SU-DHL-6 (cell line): ENCODE measurements at regions not wholly inside any gene's neighbourhood (a gene's known extent, or its start where the extent isn't known, plus 50 kb on each side); places are given as distances from the start of the nearest gene placed in this dataset.

Experiments
- H2AFZ ChIP-seq: fragments of 200-600 bp; sonication (generic); 2 replicates; pipeline ENCODE4 v1.6.1; 2014; ENCODE audit warnings: low read depth, mild to moderate bottlenecking, moderate library complexity, mixed read lengths, antibody characterized with exemption, low read length; ENCODE audit not compliant: severe bottlenecking
- H3F3A ChIP-seq: fragments of 200-600 bp; shearing (Covaris generic); 2 replicates; pipeline ENCODE4 v1.6.0; 2016; ENCODE audit warnings: antibody characterized with exemption, mild to moderate bottlenecking; ENCODE audit not compliant: insufficient read depth
- H3K27ac ChIP-seq: fragments of 200-600 bp; sonication (generic); 2 replicates; pipeline ENCODE4 v1.5.1; 2016; ENCODE audit warnings: low read depth, mild to moderate bottlenecking, low read length, moderate library complexity, mixed read lengths
- H3K27me3 ChIP-seq: fragments of 200-600 bp; sonication (generic), shearing (Covaris generic); 2 replicates; pipeline ENCODE4 v1.6.0; 2014; ENCODE audit warnings: mild to moderate bottlenecking, low read length
- H3K36me3 ChIP-seq: fragments of 200-600 bp; sonication (generic); 2 replicates; pipeline ENCODE4 v1.6.1; 2014; ENCODE audit warnings: mild to moderate bottlenecking, low read length, mixed read lengths
- H3K4me2 ChIP-seq: fragments of 300-600, 200-600 bp; shearing (Covaris generic), sonication (generic); 2 replicates; pipeline ENCODE4 v1.6.0; 2014; ENCODE audit warnings: low read length, low read depth, mild to moderate bottlenecking; ENCODE audit not compliant: poor library complexity, severe bottlenecking
- H3K4me3 ChIP-seq: fragments of 200-600 bp; sonication (generic); 2 replicates; pipeline ENCODE4 v1.5.1; 2014; ENCODE audit warnings: antibody characterized with exemption, low read length, mild to moderate bottlenecking, mixed read lengths; ENCODE audit not compliant: insufficient read depth, poor library complexity, severe bottlenecking
- H3K79me2 ChIP-seq: fragments of 200-600 bp; sonication (generic); 2 replicates; pipeline ENCODE4 v1.6.1; 2014; ENCODE audit warnings: mild to moderate bottlenecking, low read length, moderate library complexity; ENCODE audit not compliant: insufficient read depth
- H3K9ac ChIP-seq: fragments of 200-600 bp; sonication (generic); 2 replicates; pipeline ENCODE4 v1.7.0; 2014; ENCODE audit warnings: mild to moderate bottlenecking, low read length
- H3K9me2 ChIP-seq: fragments of 200-600 bp; sonication (generic); replicated peaks from 2 replicates; pipeline ENCODE4 v1.6.1; 2014; ENCODE audit warnings: low read length; ENCODE audit not compliant: insufficient read depth
- H3K9me3 ChIP-seq: fragments of 200-600 bp; sonication (generic); 2 replicates; pipeline ENCODE4 v1.6.1; 2014; ENCODE audit warnings: low read length, mixed read lengths; ENCODE audit not compliant: insufficient read depth
- H4K20me1 ChIP-seq: fragments of 200-600 bp; sonication (generic); 2 replicates; pipeline ENCODE4 v1.6.1; 2014; ENCODE audit warnings: low read depth, mild to moderate bottlenecking, antibody characterized with exemption, low read length, moderate library complexity, mixed read lengths
- EZH2phosphoT487 ChIP-seq: fragments of 200-600 bp; sonication (generic), shearing (Covaris generic); conservative IDR thresholded peaks from 2 replicates; pipeline ENCODE4 v1.6.1; 2018; ENCODE audit warnings: mild to moderate bottlenecking, antibody characterized with exemption, low read length, moderate library complexity, mixed read lengths
- TF ChIP-seq, protein P1 (sequence below): fragments of 200-600 bp; sonication (generic); IDR thresholded peaks from one replicate; pipeline ENCODE4 v1.5.1; 2017; ENCODE audit warnings: antibody characterized with exemption, mild to moderate bottlenecking, low read length, moderate library complexity; ENCODE audit not compliant: insufficient read depth, poor library complexity, severe bottlenecking

DNA sequence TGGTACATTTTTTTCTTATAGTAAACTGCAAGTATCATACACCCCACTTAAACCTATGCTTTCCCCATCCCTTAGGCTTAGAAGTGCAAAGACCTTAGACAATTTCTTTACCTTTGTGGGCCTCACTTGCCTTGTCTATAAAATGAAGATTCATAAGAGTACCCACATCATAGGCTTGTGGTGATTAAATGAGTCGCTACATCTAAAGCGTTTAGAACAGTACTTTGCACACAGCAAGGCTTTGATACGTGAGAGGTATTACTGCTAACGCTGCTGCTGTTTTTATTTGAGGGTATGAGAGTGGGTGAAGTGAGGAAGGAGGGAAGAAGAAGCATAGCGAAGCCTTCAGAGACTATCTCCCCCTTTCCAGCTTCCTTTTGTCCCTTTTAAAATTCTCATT lies 87.8 kb upstream of the RPS6KA3 start:
- Histone ChIP-seq H3K9me3 (no peaks in the 10 kb centered on the region), H3F3A (no peaks in the 10 kb centered on the region), H3K4me3 (no peak overlapping the region), H2AFZ (no peak overlapping the region), H3K9me2 (no peaks in the 10 kb centered on the region), H3K4me2 (no peak overlapping the region), H3K36me3 (no peaks in the 10 kb centered on the region), H3K79me2 (no peaks in the 10 kb centered on the region), H3K9ac (no peak overlapping the region), H4K20me1 (no peaks in the 10 kb centered on the region), H3K27me3 (no peaks in the 10 kb centered on the region), H3K27ac (no peak overlapping the region)
- TF ChIP-seq, protein P1, sequence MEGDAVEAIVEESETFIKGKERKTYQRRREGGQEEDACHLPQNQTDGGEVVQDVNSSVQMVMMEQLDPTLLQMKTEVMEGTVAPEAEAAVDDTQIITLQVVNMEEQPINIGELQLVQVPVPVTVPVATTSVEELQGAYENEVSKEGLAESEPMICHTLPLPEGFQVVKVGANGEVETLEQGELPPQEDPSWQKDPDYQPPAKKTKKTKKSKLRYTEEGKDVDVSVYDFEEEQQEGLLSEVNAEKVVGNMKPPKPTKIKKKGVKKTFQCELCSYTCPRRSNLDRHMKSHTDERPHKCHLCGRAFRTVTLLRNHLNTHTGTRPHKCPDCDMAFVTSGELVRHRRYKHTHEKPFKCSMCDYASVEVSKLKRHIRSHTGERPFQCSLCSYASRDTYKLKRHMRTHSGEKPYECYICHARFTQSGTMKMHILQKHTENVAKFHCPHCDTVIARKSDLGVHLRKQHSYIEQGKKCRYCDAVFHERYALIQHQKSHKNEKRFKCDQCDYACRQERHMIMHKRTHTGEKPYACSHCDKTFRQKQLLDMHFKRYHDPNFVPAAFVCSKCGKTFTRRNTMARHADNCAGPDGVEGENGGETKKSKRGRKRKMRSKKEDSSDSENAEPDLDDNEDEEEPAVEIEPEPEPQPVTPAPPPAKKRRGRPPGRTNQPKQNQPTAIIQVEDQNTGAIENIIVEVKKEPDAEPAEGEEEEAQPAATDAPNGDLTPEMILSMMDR, result no peak
- no peak for TF ChIP-seq EZH2phosphoT487

DNA sequence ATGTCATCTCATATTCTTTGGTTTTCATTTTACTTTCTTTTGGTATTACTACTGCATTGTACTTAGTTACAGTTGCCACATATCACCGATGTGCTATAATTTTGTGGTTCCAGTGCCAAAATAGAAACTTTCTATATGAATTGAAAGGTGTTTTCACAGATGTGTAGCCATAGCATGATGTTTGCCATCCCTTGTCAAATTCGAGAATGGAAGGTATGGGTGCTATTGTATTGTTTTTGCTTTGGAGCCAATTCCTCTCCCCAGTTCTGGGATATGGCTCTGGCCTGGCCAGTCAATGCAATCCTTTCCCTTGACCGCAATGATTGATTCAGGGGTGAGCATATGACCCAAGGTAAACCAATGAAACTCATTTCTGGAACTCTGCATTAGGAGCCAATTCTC lies 86.2 kb upstream of the RPS6KA3 start:
- TF ChIP-seq, protein P1, result no peak
- TF ChIP-seq EZH2phosphoT487, result no peak
- Histone ChIP-seq H3K36me3 (no peaks in the 10 kb centered on the region), H3K4me3 (no peak overlapping the region), H3K9me2 (no peaks in the 10 kb centered on the region), H3K9ac (no peak overlapping the region), H3F3A (no peaks in the 10 kb centered on the region), H3K4me2 (no peak overlapping the region), H3K9me3 (no peaks in the 10 kb centered on the region), H3K27me3 (no peaks in the 10 kb centered on the region), H3K79me2 (no peaks in the 10 kb centered on the region), H2AFZ (no peak overlapping the region), H3K27ac (no peak overlapping the region), H4K20me1 (no peaks in the 10 kb centered on the region)

DNA sequence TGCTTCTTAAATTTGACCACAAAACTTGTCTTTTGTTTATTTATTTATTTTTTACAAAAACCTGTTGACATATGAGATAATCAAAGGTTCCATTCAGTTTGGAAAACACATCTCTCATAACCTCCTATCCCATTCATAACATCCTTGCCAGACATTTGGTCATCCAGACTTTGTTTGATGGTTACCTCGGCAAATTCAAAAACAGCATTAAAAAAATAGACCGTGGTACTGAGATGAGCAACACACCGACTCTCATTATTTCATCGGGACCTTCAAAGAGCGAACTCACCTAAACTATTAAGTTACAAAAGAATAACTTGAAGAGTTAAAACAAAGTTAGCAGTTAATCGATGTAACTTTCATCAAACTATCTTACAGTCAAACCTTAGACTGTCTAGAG lies 85.8 kb upstream of the RPS6KA3 start:
- no peaks in the 10 kb centered on the region for H3K27me3 ChIP-seq
- no peaks in the 10 kb centered on the region for H3K79me2 ChIP-seq
- H3K4me2 ChIP-seq, result no peak overlapping the region
- H3K36me3 ChIP-seq, result no peaks in the 10 kb centered on the region
- H4K20me1 ChIP-seq, result no peaks in the 10 kb centered on the region
- no peak for TF ChIP-seq EZH2phosphoT487
- TF ChIP-seq, protein P1, result no peak
- H3K27ac ChIP-seq, result no peak overlapping the region
- no peak overlapping the region for H3K4me3 ChIP-seq
- H3K9ac ChIP-seq, result no peak overlapping the region
- no peaks in the 10 kb centered on the region for H3K9me2 ChIP-seq
- no peaks in the 10 kb centered on the region for H3F3A ChIP-seq
- no peak overlapping the region for H2AFZ ChIP-seq
- H3K9me3 ChIP-seq, result no peaks in the 10 kb centered on the region

DNA sequence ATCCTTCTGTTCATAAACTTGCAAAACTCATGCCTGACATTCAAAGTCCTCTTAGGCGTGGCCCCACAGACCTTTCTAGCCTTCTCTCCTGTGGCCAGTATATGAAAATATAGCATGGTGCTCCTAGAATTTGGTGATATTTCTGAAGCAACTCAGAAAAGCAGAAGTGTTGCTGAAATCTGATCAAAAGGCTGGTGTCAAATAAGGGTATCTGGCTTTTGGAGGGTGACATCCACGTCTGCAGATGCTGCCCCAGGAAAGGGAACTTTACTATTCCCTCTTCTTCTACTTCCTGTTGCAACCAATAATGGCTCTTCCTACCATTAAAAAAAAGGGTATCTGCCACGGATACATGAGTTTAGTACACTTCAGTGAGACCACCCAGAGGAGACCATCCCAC lies 83.9 kb upstream of the RPS6KA3 start:
- TF ChIP-seq EZH2phosphoT487, result no peak
- TF ChIP-seq, protein P1, result no peak

More for the DNA sequence above, 83.9 kb upstream of the RPS6KA3 start:
- Histone ChIP-seq H3K4me3 (no peak overlapping the region), H3K27me3 (no peaks in the 10 kb centered on the region), H3K27ac (no peak overlapping the region), H3F3A (no peaks in the 10 kb centered on the region), H3K4me2 (no peak overlapping the region), H3K9me3 (no peaks in the 10 kb centered on the region), H4K20me1 (no peaks in the 10 kb centered on the region), H3K9me2 (no peaks in the 10 kb centered on the region), H3K36me3 (no peaks in the 10 kb centered on the region), H3K79me2 (no peaks in the 10 kb centered on the region), H2AFZ (no peak overlapping the region), H3K9ac (no peak overlapping the region)
